ENCODE measurements at regions not wholly inside any gene's neighbourhood (a gene's known extent, or its start where the extent isn't known, plus 50 kb on each side); places are given as distances from the start of the nearest gene placed in this dataset.

GRCh38 chr6:14290772-14291330, 173.3 kb downstream of the CD83 start:
- TF ChIP-seq, protein P1, sequence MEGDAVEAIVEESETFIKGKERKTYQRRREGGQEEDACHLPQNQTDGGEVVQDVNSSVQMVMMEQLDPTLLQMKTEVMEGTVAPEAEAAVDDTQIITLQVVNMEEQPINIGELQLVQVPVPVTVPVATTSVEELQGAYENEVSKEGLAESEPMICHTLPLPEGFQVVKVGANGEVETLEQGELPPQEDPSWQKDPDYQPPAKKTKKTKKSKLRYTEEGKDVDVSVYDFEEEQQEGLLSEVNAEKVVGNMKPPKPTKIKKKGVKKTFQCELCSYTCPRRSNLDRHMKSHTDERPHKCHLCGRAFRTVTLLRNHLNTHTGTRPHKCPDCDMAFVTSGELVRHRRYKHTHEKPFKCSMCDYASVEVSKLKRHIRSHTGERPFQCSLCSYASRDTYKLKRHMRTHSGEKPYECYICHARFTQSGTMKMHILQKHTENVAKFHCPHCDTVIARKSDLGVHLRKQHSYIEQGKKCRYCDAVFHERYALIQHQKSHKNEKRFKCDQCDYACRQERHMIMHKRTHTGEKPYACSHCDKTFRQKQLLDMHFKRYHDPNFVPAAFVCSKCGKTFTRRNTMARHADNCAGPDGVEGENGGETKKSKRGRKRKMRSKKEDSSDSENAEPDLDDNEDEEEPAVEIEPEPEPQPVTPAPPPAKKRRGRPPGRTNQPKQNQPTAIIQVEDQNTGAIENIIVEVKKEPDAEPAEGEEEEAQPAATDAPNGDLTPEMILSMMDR (IDR thresholded peaks at IDR 0.05), result no peak
- no peak for TF ChIP-seq FOXM1 (IDR thresholded peaks at IDR 0.05; ENCODE audit: low read depth)
- no peak for TF ChIP-seq TAF1 (IDR thresholded peaks at IDR 0.05; ENCODE audit: borderline replicate concordance, low read depth, low read length)
- no peak for TF ChIP-seq SIN3A (IDR thresholded peaks at IDR 0.05; ENCODE audit: borderline replicate concordance, low read depth, low read length)
- TF ChIP-seq EP300 (IDR thresholded peaks at IDR 0.05; ENCODE audit: borderline replicate concordance in 1 of 2, low read depth in 1 of 2, low read length in 1 of 2), result no peak
- TF ChIP-seq RAD21 (IDR thresholded peaks at IDR 0.05; ENCODE audit: low read length), result no peak
- TF ChIP-seq FOXJ3 (CRISPR knock-in tag; IDR thresholded peaks at IDR 0.05), result no peak
- no peak for TF ChIP-seq EZH2phosphoT487 (IDR thresholded peaks at IDR 0.05; ENCODE audit: borderline replicate concordance, low read depth)
- no peak for TF ChIP-seq RCOR1 (IDR thresholded peaks at IDR 0.05; ENCODE audit: low read length)

Measured in SK-N-SH (cell line).